Eye (tissue), 1 donor: ENCODE measurements at regions not wholly inside any gene's neighbourhood (a gene's known extent, or its start where the extent isn't known, plus 50 kb on each side); places are given as distances from the start of the nearest gene placed in this dataset.
"Not testable (repeated sequence)": the region's sequence is repeated elsewhere in the genome, so short reads cannot be mapped to it uniquely, and the experiment has no call there.

Experiments used
- DNase-seq: peaks from one replicate; pipeline ENCODE4 v3.0.0-alpha.2; 2015

- DNase-seq = no peak
Measured at GRCh38 chr13:64248371-64249065, 2832.9 kb upstream of the PCDH20 start.

GRCh38 chr13:64239372-64239771, 2823.7 kb upstream of the PCDH20 start:
- DNase-seq = peak; percentile 26

GRCh38 chr13:64234255-64234654, 2818.6 kb upstream of the PCDH20 start:
- DNase-seq = no peak

GRCh38 chr13:64223016-64223415, 2807.4 kb upstream of the PCDH20 start:
- DNase-seq = no peak

- no peak for DNase-seq
Measured at GRCh38 chr13:64206430-64207225, 2791.0 kb upstream of the PCDH20 start.

- no peak for DNase-seq
Measured at GRCh38 chr13:64202517-64202916, 2786.9 kb upstream of the PCDH20 start.

GRCh38 chr13:64197232-64197631, 2781.6 kb upstream of the PCDH20 start:
- DNase-seq = no peak

GRCh38 chr13:64186503-64187250, 2771.0 kb upstream of the PCDH20 start:
- no peak for DNase-seq

- no peak for DNase-seq
Measured at GRCh38 chr13:64186071-64186470, 2770.4 kb upstream of the PCDH20 start.

GRCh38 chr13:64180756-64181155, 2765.1 kb upstream of the PCDH20 start:
- no peak for DNase-seq

- no peak for DNase-seq
Measured at GRCh38 chr13:64165826-64166225, 2750.2 kb upstream of the PCDH20 start.

- no peak for DNase-seq
Measured at GRCh38 chr13:64164435-64164834, 2748.8 kb upstream of the PCDH20 start.

GRCh38 chr13:64160479-64160878, 2744.8 kb upstream of the PCDH20 start:
- no peak for DNase-seq

- DNase-seq = no peak
Measured at GRCh38 chr13:64158908-64159307, 2743.3 kb upstream of the PCDH20 start.

- DNase-seq = peak; percentile 24
Measured at GRCh38 chr13:64154514-64154913, 2738.9 kb upstream of the PCDH20 start.

- DNase-seq = no peak
Measured at GRCh38 chr13:64130600-64130999, 2715.0 kb upstream of the PCDH20 start.

- DNase-seq = no peak
Measured at GRCh38 chr13:64130171-64130570, 2714.5 kb upstream of the PCDH20 start.

GRCh38 chr13:64127856-64128255, 2712.2 kb upstream of the PCDH20 start:
- DNase-seq = no peak

- DNase-seq = no peak
Measured at GRCh38 chr13:64127192-64127591, 2711.5 kb upstream of the PCDH20 start.

GRCh38 chr13:64121023-64121709, 2705.5 kb upstream of the PCDH20 start:
- not testable (repeated sequence) for DNase-seq

GRCh38 chr13:64099994-64100393, 2684.3 kb upstream of the PCDH20 start:
- DNase-seq = no peak

- no peak for DNase-seq
Measured at GRCh38 chr13:64090311-64090710, 2674.7 kb upstream of the PCDH20 start.

GRCh38 chr13:64088491-64088890, 2672.8 kb upstream of the PCDH20 start:
- no peak for DNase-seq
